ENCODE measurements at regions not wholly inside any gene's neighbourhood (a gene's known extent, or its start where the extent isn't known, plus 50 kb on each side); places are given as distances from the start of the nearest gene placed in this dataset.
A peak's percentile ranks its signal among the peaks of the same experiment; 100 is the strongest.

- Histone ChIP-seq H3K4me2 (peak overlapping the region; percentile 54), H3K4me3 (no peak overlapping the region), H3K27ac (peak overlapping the region; percentile 85), H3K79me2 (ENCODE audit: low read depth) (no peaks in the 10 kb centered on the region), H2AFZ (no peak overlapping the region), H3K27me3 (ENCODE audit: insufficient read depth, low read depth) (no peaks in the 10 kb centered on the region), H3K9me3 (ENCODE audit: insufficient read depth, low read depth) (peaks cover 18% of the 10 kb centered on the region; the same call in 1 of the 2 replicates), H3K9me2 (ENCODE audit: insufficient read depth) (no peaks in the 10 kb centered on the region), H4K20me1 (ENCODE audit: insufficient read depth) (no peaks in the 10 kb centered on the region), H3F3A (ENCODE audit: insufficient read depth, low read depth) (peaks cover 16% of the 10 kb centered on the region), H3K36me3 (ENCODE audit: low read depth) (no peaks in the 10 kb centered on the region; the same call in 1 of the 2 replicates), H3K4me1 (replicated peaks; ENCODE audit: insufficient read depth) (peaks cover 34% of the 10 kb centered on the region)
- intact Hi-C loops (cut with micrococcal nuclease; ENCODE audit: unreplicated experiment): loop anchor here (1.0 to 5.0 kb wide), 5 partner anchors 16 to 268 kb away; no protein-coding TSS in a partner anchor
- ChIA-PET POLR2A (ENCODE audit: unreplicated experiment) (no interaction called here), CTCF (no interaction called here)
- TF ChIP-seq EZH2 (IDR thresholded peaks at IDR 0.05; ENCODE audit: low read depth): no peak
- TF ChIP-seq, protein P1, sequence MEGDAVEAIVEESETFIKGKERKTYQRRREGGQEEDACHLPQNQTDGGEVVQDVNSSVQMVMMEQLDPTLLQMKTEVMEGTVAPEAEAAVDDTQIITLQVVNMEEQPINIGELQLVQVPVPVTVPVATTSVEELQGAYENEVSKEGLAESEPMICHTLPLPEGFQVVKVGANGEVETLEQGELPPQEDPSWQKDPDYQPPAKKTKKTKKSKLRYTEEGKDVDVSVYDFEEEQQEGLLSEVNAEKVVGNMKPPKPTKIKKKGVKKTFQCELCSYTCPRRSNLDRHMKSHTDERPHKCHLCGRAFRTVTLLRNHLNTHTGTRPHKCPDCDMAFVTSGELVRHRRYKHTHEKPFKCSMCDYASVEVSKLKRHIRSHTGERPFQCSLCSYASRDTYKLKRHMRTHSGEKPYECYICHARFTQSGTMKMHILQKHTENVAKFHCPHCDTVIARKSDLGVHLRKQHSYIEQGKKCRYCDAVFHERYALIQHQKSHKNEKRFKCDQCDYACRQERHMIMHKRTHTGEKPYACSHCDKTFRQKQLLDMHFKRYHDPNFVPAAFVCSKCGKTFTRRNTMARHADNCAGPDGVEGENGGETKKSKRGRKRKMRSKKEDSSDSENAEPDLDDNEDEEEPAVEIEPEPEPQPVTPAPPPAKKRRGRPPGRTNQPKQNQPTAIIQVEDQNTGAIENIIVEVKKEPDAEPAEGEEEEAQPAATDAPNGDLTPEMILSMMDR (conservative IDR thresholded peaks at IDR 0.05): no peak
- DNase-seq: no peak
- TSS peak; percentile 84 for BruUV-seq (replicated peaks)
These were observed 116.4 kb downstream of the TNFSF18 start for GRCh38 chr1:172934417-172934762.

DNA sequence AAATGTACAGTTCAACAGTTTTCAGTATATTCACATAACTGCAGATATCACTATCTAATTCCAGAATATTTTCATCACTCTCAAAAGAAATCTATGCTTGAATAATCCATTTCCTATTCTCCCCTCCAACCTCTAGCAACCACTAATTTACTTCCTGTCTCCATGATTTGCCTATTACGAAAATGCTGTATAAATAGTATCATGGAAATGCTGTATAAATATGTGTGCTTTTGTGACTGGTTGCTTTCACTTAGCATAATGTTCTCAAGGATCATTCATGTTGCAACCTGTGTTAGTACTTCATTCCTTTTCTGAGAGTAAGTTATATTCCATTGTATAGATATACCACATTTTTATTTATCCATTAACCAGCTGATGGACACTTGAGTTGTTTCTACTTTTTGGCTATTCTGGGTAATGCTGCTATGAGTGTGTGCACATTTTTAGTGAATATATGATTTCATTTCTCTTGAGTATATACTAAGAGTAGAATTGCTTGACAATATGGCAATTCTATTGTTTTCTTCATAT is 115.6 kb downstream of the TNFSF18 start:
- CTCF ChIA-PET: no interaction called here
- intact Hi-C loops (cut with micrococcal nuclease; ENCODE audit: unreplicated experiment): loop anchor here (2.0 kb wide), 1 partner anchor 38 kb away; no protein-coding TSS in a partner anchor
- H3K36me3 ChIP-seq (ENCODE audit: low read depth): no peaks in the 10 kb centered on the region; the same call in 1 of the 2 replicates
- peaks cover 16% of the 10 kb centered on the region for H3F3A ChIP-seq (ENCODE audit: insufficient read depth, low read depth)
- no peaks in the 10 kb centered on the region for H3K79me2 ChIP-seq (ENCODE audit: low read depth)
- H3K27me3 ChIP-seq (ENCODE audit: insufficient read depth, low read depth): no peaks in the 10 kb centered on the region
- TF ChIP-seq, protein P1 (conservative IDR thresholded peaks at IDR 0.05): no peak
- no peak for TF ChIP-seq EZH2 (IDR thresholded peaks at IDR 0.05; ENCODE audit: low read depth)
- no peak overlapping the region for H3K4me3 ChIP-seq
- H3K9me2 ChIP-seq (ENCODE audit: insufficient read depth): no peaks in the 10 kb centered on the region
- DNase-seq: no peak
- no peak overlapping the region for H3K4me2 ChIP-seq
- H3K9me3 ChIP-seq (ENCODE audit: insufficient read depth, low read depth): peaks cover 18% of the 10 kb centered on the region; the same call in 1 of the 2 replicates
- no peaks in the 10 kb centered on the region for H4K20me1 ChIP-seq (ENCODE audit: insufficient read depth)
- BruUV-seq (replicated peaks): no TSS peak
- H3K4me1 ChIP-seq (replicated peaks; ENCODE audit: insufficient read depth): peaks cover 34% of the 10 kb centered on the region
- H3K27ac ChIP-seq: peak overlapping the region; percentile 85; the same call in 1 of the 2 replicates
- no peak overlapping the region for H2AFZ ChIP-seq
- POLR2A ChIA-PET (ENCODE audit: unreplicated experiment): no interaction called here

DNA sequence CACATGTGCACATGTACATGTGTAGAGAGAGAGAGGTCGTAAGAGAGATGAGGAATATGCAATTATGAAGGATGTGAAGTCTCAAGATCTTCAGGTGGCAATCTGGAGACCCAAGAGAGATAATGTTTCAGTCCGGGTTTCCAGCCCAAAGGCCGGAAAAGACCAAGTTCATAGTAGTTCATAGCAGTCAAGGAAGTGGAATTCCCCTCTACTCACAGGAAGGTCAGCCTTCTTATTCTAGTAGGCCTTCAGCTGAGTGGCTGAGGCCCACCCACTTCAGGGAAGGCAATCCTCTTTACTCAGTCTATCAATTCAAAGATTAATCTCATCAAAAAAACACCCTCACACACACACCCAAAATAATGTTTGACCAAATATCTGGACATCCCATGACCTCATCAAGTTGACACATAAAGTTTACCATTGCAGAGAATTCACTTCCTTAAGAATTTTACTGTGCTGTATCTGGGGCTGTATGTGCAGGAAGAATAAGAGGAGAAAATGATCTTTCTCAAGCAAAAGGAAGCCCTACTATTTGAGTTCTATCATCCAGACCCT is 114.6 kb downstream of the TNFSF18 start:
- H3K27me3 ChIP-seq (ENCODE audit: insufficient read depth, low read depth): no peaks in the 10 kb centered on the region
- H3K4me1 ChIP-seq (replicated peaks; ENCODE audit: insufficient read depth): peaks cover 34% of the 10 kb centered on the region
- H4K20me1 ChIP-seq (ENCODE audit: insufficient read depth): no peaks in the 10 kb centered on the region
- H3K9me2 ChIP-seq (ENCODE audit: insufficient read depth): no peaks in the 10 kb centered on the region
- no peaks in the 10 kb centered on the region for H3K79me2 ChIP-seq (ENCODE audit: low read depth)
- no peak for DNase-seq
- no peak overlapping the region for H2AFZ ChIP-seq
- ChIA-PET CTCF (no interaction called here), POLR2A (ENCODE audit: unreplicated experiment) (no interaction called here)
- H3K36me3 ChIP-seq (ENCODE audit: low read depth): no peaks in the 10 kb centered on the region; the same call in 1 of the 2 replicates
- no peak overlapping the region for H3K4me3 ChIP-seq
- TF ChIP-seq EZH2 (IDR thresholded peaks at IDR 0.05; ENCODE audit: low read depth): no peak
- TF ChIP-seq, protein P1 (conservative IDR thresholded peaks at IDR 0.05): no peak
- BruUV-seq (replicated peaks): no TSS peak
- no peak overlapping the region for H3K4me2 ChIP-seq
- peaks cover 16% of the 10 kb centered on the region for H3F3A ChIP-seq (ENCODE audit: insufficient read depth, low read depth)
- intact Hi-C loops (cut with micrococcal nuclease; ENCODE audit: unreplicated experiment): no loop called here
- H3K9me3 ChIP-seq (ENCODE audit: insufficient read depth, low read depth): peaks cover 18% of the 10 kb centered on the region; the same call in 1 of the 2 replicates
- H3K27ac ChIP-seq: no peak overlapping the region
